ENCODE measurements at regions not wholly inside any gene's neighbourhood (a gene's known extent, or its start where the extent isn't known, plus 50 kb on each side); places are given as distances from the start of the nearest gene placed in this dataset.
"Not testable (repeated sequence)": the region's sequence is repeated elsewhere in the genome, so short reads cannot be mapped to it uniquely, and the experiment has no call there.

DNA sequence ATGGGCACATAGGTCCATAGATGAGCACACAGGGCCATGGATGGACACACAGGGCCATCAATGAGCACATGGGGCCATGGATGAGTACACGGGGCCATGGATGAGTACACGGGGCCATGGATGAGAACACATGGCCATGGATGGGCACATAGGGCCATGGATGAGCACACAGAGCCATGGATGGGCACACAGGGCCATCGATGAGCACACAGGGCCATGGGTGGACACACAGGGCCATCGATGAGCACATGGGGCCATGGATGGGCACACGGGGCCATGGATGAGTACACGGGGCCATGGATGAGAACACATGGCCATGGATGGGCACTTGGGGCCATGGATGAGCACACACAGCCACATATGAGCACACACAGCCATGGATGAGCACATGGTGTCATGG, 192.6 kb upstream of the HDAC4 start:
- intact Hi-C loops (cut with micrococcal nuclease) = no loop called here
- peaks cover 0 to 1% (median under 1%) of the 10 kb centered on the region in 3 donors for H3K27me3 Mint-ChIP-seq (ENCODE audit: low read depth in 3 of 3)
- TF ChIP-seq, protein P1, sequence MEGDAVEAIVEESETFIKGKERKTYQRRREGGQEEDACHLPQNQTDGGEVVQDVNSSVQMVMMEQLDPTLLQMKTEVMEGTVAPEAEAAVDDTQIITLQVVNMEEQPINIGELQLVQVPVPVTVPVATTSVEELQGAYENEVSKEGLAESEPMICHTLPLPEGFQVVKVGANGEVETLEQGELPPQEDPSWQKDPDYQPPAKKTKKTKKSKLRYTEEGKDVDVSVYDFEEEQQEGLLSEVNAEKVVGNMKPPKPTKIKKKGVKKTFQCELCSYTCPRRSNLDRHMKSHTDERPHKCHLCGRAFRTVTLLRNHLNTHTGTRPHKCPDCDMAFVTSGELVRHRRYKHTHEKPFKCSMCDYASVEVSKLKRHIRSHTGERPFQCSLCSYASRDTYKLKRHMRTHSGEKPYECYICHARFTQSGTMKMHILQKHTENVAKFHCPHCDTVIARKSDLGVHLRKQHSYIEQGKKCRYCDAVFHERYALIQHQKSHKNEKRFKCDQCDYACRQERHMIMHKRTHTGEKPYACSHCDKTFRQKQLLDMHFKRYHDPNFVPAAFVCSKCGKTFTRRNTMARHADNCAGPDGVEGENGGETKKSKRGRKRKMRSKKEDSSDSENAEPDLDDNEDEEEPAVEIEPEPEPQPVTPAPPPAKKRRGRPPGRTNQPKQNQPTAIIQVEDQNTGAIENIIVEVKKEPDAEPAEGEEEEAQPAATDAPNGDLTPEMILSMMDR (IDR thresholded peaks at IDR 0.05) = no peak
- no peak overlapping the region for H3K4me3 ChIP-seq (replicated peaks in 1 of 3; ENCODE audit: low read depth in 2 of 3, low read length in 3 of 3)
- no peak overlapping the region for H3K4me3 Mint-ChIP-seq
- peaks cover 0 to 16% of the 10 kb centered on the region in 2 donors for H3K9me3 ChIP-seq (replicated peaks in 1 of 2; ENCODE audit: control insufficient read depth in 1 of 2, insufficient read depth in 1 of 2, low read length in 2 of 2)
- no peak overlapping the region for H3K9ac ChIP-seq (ENCODE audit: insufficient read depth, low read length, poor library complexity, severe bottlenecking)
- no peaks in the 10 kb centered on the region for H3K27me3 ChIP-seq (ENCODE audit: control insufficient read depth in 2 of 2, insufficient read depth in 2 of 2, low read length in 2 of 2)
- peaks cover 7 to 18% (median 11%) of the 10 kb centered on the region in 7 donors for H3K9me3 Mint-ChIP-seq
- 100% methylated on average over 6 of the region's 6 CpGs for WGBS (ENCODE audit: insufficient coverage)
- no peaks in the 10 kb centered on the region for H3K79me2 ChIP-seq (ENCODE audit: insufficient read depth, low read length)
- peaks cover 12 to 15% of the 10 kb centered on the region in 2 donors for H3K4me1 ChIP-seq (ENCODE audit: control insufficient read depth in 1 of 2, insufficient read depth in 2 of 2, low read length in 2 of 2)
- H3K27ac ChIP-seq (ENCODE audit: low read depth in 1 of 2, low read length in 2 of 2) = no peak overlapping the region
- no peaks in the 10 kb centered on the region for H4K20me1 ChIP-seq (ENCODE audit: insufficient read depth, low read length)
- peaks cover 0 to 2% of the 10 kb centered on the region in 2 donors for H3K36me3 Mint-ChIP-seq
- no peak overlapping the region for H2AFZ ChIP-seq (ENCODE audit: insufficient read depth, low read depth, low read length, poor library complexity, severe bottlenecking)
- no peak overlapping the region for H3K4me2 ChIP-seq (replicated peaks; ENCODE audit: extremely low read depth, low read length, poor library complexity, severe bottlenecking)
- H3K4me1 Mint-ChIP-seq = peaks cover 13% of the 10 kb centered on the region
- no peak overlapping the region for H3K27ac Mint-ChIP-seq
- H3K36me3 ChIP-seq (replicated peaks in 1 of 2; ENCODE audit: control insufficient read depth in 1 of 2, insufficient read depth in 2 of 2, low read length in 2 of 2) = no peaks in the 10 kb centered on the region
- no peak for DNase-seq

DNA sequence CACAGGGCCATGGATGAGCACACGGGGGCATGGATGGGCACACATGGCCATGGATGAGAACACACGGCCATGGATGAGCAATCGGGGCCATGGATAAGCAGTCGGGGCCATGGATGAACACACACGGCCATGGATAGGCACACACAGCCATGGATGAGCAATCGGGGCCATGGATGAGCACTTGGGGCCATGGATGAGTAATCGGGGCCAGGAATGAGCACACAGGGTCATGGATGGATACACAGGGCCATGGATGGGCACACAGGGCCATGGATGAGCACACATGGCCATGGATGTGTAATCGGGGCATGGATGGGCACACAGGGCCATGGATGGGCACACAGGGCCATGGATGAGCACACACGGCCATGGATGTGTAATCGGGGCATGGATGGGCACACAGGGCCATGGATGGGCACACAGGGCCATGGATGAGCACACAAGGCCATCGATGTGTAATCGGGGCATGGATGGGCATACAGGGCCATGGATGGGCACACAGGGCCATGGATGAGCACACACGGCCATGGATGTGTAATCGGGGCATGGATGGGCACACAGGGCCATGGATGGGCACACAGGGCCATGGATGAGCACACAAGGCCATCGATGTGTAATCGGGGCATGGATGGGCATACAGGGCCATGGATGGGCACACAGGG, 191.9 kb upstream of the HDAC4 start:
- Histone ChIP-seq H3K4me1 (ENCODE audit: control insufficient read depth in 1 of 2, insufficient read depth in 2 of 2, low read length in 2 of 2) (peaks cover 17 to 22% of the 10 kb centered on the region in 2 donors), H3K9me3 (replicated peaks in 1 of 2; ENCODE audit: control insufficient read depth in 1 of 2, insufficient read depth in 1 of 2, low read length in 2 of 2) (peaks cover 0 to 16% of the 10 kb centered on the region in 2 donors)
- H2AFZ ChIP-seq (ENCODE audit: insufficient read depth, low read depth, low read length, poor library complexity, severe bottlenecking); H3K9ac ChIP-seq (ENCODE audit: insufficient read depth, low read length, poor library complexity, severe bottlenecking); intact Hi-C loops (cut with micrococcal nuclease); DNase-seq; H3K36me3 ChIP-seq (replicated peaks in 1 of 2; ENCODE audit: control insufficient read depth in 1 of 2, insufficient read depth in 2 of 2, low read length in 2 of 2); H4K20me1 ChIP-seq (ENCODE audit: insufficient read depth, low read length); H3K4me3 Mint-ChIP-seq; H3K27me3 Mint-ChIP-seq (ENCODE audit: low read depth in 3 of 3); H3K79me2 ChIP-seq (ENCODE audit: insufficient read depth, low read length); H3K27me3 ChIP-seq (ENCODE audit: control insufficient read depth in 2 of 2, insufficient read depth in 2 of 2, low read length in 2 of 2); H3K4me2 ChIP-seq (replicated peaks; ENCODE audit: extremely low read depth, low read length, poor library complexity, severe bottlenecking); H3K27ac ChIP-seq (ENCODE audit: low read depth in 1 of 2, low read length in 2 of 2); H3K36me3 Mint-ChIP-seq; H3K4me3 ChIP-seq (replicated peaks in 1 of 3; ENCODE audit: low read depth in 2 of 3, low read length in 3 of 3): not testable (repeated sequence)
- 97% methylated on average over 7 of the region's 16 CpGs for WGBS (ENCODE audit: insufficient coverage)
- H3K4me1 Mint-ChIP-seq = peaks cover 18% of the 10 kb centered on the region
- H3K9me3 Mint-ChIP-seq = peaks cover 7 to 18% (median 11%) of the 10 kb centered on the region in 7 donors
- H3K27ac Mint-ChIP-seq = peak overlapping the region in 1 of 7 donors; percentile 21
